ENCODE measurements at regions not wholly inside any gene's neighbourhood (a gene's known extent, or its start where the extent isn't known, plus 50 kb on each side); places are given as distances from the start of the nearest gene placed in this dataset.

DNA sequence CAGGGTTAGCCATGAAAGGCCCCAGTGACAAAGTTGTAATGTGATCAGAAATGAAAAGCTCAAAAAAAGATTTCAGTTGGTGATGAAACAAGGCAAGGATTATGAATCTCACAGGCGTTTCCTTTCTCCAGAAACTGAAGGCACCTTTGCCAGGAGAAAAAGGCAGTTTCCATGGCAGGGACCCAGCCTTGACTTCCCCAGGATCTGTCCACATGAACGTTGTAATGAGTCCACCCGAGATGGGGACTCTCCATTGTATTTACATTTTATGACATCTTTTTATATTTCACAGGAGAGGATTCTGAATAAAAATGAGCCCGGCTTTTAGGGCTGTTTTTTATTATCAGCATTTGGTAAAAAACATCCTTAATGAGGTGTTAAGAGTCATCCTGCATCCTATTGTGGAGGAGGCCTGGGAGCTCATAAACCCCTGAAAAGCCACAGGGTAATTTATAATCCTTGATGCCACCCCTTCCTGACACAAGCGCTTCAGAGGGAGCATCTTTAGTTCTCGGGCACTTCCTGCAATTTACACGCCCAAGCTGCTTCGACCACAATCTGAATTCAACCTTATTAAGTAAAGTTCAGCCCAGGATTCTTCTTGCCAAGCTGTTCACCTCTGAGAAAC lies 74.1 kb upstream of the SALL4 start:
- TF ChIP-seq POLR2A (IDR thresholded peaks at IDR 0.05) (no peak), CTCF (IDR thresholded peaks at IDR 0.05) (no peak)
